PC-9 (cell line): ENCODE measurements at regions not wholly inside any gene's neighbourhood (a gene's known extent, or its start where the extent isn't known, plus 50 kb on each side); places are given as distances from the start of the nearest gene placed in this dataset.

Experiments
- CTCF ChIP-seq: fragments of 200-600 bp; sonication (generic); conservative IDR thresholded peaks from 2 replicates; pipeline ENCODE4 v1.6.1; 2017; ENCODE audit warnings: mixed run types, antibody characterized with exemption, mild to moderate bottlenecking, moderate library complexity
- EZH2 ChIP-seq: fragments of 200-600 bp; sonication (generic); IDR thresholded peaks from 2 replicates; pipeline ENCODE4 v1.8.0; 2017; ENCODE audit warnings: antibody characterized with exemption, low read depth

- TF ChIP-seq EZH2 (no peak), CTCF (no peak)
Observed at GRCh38 chr15:81575436-81576123, 201.6 kb upstream of the TMC3 start.
